ENCODE measurements at regions not wholly inside any gene's neighbourhood (a gene's known extent, or its start where the extent isn't known, plus 50 kb on each side); places are given as distances from the start of the nearest gene placed in this dataset.

GRCh38 chr7:114791771-114792170 lies 130.1 kb upstream of the MDFIC start:
- TF ChIP-seq, protein P1, sequence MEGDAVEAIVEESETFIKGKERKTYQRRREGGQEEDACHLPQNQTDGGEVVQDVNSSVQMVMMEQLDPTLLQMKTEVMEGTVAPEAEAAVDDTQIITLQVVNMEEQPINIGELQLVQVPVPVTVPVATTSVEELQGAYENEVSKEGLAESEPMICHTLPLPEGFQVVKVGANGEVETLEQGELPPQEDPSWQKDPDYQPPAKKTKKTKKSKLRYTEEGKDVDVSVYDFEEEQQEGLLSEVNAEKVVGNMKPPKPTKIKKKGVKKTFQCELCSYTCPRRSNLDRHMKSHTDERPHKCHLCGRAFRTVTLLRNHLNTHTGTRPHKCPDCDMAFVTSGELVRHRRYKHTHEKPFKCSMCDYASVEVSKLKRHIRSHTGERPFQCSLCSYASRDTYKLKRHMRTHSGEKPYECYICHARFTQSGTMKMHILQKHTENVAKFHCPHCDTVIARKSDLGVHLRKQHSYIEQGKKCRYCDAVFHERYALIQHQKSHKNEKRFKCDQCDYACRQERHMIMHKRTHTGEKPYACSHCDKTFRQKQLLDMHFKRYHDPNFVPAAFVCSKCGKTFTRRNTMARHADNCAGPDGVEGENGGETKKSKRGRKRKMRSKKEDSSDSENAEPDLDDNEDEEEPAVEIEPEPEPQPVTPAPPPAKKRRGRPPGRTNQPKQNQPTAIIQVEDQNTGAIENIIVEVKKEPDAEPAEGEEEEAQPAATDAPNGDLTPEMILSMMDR (IDR thresholded peaks at IDR 0.05; ENCODE audit: borderline replicate concordance, extremely low read depth, low read length, poor library complexity, severe bottlenecking), result no peak
- no peak for TF ChIP-seq EZH2 (IDR thresholded peaks at IDR 0.05; ENCODE audit: borderline replicate concordance, low read depth, low read length, severe bottlenecking)

Data from DND-41 (cell line).